ENCODE measurements at regions not wholly inside any gene's neighbourhood (a gene's known extent, or its start where the extent isn't known, plus 50 kb on each side); places are given as distances from the start of the nearest gene placed in this dataset.

DNA sequence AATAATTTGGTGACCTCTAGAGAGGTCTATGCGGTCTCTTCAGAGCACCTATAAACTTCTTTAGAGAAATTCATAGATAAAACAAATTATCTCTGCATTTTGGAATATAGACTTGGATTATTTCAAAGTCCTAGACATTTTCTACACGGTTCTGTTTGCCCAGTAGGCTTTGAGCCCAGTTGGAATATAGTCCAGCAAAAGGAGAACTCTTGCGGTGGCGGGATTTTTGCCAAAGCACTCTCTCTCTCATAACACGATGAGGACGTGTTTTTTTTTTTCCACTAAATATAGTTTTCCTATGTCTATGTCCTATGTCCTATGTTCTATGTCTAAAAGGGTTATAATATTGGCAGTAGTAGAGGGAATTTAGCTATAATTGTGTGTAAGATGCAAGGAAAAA is 164.9 kb upstream of the AGR3 start:
- no peak for TF ChIP-seq TBP (IDR thresholded peaks at IDR 0.05; ENCODE audit: low read depth, low read length)
- no peak for TF ChIP-seq EZH2 (IDR thresholded peaks at IDR 0.05; ENCODE audit: low read depth, low read length, severe bottlenecking)
- TF ChIP-seq POLR2A (IDR thresholded peaks at IDR 0.05; ENCODE audit: control extremely low read depth in 1 of 2, low read depth in 2 of 2, low read length in 2 of 2): no peak
- TF ChIP-seq, protein P1, sequence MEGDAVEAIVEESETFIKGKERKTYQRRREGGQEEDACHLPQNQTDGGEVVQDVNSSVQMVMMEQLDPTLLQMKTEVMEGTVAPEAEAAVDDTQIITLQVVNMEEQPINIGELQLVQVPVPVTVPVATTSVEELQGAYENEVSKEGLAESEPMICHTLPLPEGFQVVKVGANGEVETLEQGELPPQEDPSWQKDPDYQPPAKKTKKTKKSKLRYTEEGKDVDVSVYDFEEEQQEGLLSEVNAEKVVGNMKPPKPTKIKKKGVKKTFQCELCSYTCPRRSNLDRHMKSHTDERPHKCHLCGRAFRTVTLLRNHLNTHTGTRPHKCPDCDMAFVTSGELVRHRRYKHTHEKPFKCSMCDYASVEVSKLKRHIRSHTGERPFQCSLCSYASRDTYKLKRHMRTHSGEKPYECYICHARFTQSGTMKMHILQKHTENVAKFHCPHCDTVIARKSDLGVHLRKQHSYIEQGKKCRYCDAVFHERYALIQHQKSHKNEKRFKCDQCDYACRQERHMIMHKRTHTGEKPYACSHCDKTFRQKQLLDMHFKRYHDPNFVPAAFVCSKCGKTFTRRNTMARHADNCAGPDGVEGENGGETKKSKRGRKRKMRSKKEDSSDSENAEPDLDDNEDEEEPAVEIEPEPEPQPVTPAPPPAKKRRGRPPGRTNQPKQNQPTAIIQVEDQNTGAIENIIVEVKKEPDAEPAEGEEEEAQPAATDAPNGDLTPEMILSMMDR (IDR thresholded peaks at IDR 0.05; ENCODE audit: control extremely low read depth in 1 of 3, insufficient read depth in 1 of 3, low read depth in 1 of 3, low read length in 3 of 3): no peak
- TF ChIP-seq, protein P2, sequence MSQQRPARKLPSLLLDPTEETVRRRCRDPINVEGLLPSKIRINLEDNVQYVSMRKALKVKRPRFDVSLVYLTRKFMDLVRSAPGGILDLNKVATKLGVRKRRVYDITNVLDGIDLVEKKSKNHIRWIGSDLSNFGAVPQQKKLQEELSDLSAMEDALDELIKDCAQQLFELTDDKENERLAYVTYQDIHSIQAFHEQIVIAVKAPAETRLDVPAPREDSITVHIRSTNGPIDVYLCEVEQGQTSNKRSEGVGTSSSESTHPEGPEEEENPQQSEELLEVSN (IDR thresholded peaks at IDR 0.05): no peak
- no peak for TF ChIP-seq RAD21 (IDR thresholded peaks at IDR 0.05 in 1 of 2, conservative IDR thresholded peaks at IDR 0.05 in 1 of 2; ENCODE audit: low read depth in 2 of 2, low read length in 2 of 2)
- TF ChIP-seq, protein P3, sequence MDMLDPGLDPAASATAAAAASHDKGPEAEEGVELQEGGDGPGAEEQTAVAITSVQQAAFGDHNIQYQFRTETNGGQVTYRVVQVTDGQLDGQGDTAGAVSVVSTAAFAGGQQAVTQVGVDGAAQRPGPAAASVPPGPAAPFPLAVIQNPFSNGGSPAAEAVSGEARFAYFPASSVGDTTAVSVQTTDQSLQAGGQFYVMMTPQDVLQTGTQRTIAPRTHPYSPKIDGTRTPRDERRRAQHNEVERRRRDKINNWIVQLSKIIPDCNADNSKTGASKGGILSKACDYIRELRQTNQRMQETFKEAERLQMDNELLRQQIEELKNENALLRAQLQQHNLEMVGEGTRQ (IDR thresholded peaks at IDR 0.05; ENCODE audit: low read length): no peak
- no peak for TF ChIP-seq PHF8 (conservative IDR thresholded peaks at IDR 0.05; ENCODE audit: low read depth, low read length)
- TF ChIP-seq ASH2L (IDR thresholded peaks at IDR 0.05; ENCODE audit: low read length): no peak
